NCI-H187 (cell line): ENCODE measurements at regions not wholly inside any gene's neighbourhood (a gene's known extent, or its start where the extent isn't known, plus 50 kb on each side); places are given as distances from the start of the nearest gene placed in this dataset.
"Not testable (repeated sequence)": the region's sequence is repeated elsewhere in the genome, so short reads cannot be mapped to it uniquely, and the experiment has no call there.

Experiments
- DNase-seq, 2 experiments: peaks; one replicate each; lab custom pipeline; 2025; lab: John Stamatoyannopoulos, UW

DNA sequence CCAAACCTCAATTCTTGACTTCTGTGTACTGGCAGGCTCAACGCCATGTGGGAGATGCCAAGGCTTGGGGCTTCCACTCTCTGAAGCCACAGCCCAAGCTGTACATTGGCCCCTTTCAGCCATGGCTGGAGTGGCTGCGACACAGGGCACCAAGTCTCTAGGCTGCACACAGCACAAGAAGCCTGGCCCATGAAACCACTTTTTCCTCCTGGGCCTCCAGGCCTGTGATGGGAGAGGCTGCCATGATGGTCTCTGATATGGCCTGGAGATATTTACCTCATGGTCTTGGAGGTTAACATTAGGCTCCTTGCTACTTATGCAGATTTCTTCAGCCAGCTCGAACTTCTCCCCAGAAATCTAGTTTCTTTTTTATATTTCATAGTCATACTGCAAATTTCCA, 724.1 kb downstream of the RNF144A start:
- DNase-seq, result not testable (repeated sequence)

DNA sequence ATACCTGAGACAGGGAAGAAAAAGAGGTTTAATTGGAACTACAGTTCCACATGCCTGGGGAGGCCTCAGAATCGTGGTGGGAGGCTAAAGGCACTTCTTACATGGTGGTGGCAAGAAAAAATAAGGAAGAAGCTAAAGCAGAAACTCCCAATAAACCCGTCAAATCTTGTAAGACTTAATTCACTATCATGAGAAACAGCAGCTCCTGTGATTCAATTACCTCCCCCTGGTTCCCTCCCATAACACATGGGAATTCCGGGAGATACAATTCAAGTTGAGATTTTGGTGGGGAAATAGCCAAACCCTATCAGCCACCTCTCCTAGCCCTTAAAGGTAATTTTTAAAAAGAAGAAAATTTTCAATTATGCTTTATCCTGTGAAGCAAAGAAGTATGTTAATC, 728.8 kb downstream of the RNF144A start:
- no peak for DNase-seq

DNA sequence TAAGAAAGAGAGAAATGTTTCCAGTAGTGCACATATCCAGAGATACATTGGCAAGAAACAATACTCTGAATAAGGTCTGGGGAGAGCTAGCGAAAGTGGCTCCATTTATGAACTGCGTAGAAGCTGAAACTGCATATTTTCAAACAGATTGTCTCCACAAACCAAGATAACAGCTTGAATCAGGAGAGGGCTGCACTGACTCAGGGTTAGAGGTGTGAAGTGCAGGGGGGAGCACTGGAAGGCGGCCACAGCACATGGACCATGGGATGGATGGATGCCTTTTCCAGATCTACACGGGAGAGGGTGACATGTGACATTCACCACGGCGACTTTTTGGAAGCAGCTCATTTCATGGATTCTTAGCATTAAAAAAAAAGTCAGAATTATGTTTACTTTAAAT, 729.4 kb downstream of the RNF144A start:
- DNase-seq, result no peak

DNA sequence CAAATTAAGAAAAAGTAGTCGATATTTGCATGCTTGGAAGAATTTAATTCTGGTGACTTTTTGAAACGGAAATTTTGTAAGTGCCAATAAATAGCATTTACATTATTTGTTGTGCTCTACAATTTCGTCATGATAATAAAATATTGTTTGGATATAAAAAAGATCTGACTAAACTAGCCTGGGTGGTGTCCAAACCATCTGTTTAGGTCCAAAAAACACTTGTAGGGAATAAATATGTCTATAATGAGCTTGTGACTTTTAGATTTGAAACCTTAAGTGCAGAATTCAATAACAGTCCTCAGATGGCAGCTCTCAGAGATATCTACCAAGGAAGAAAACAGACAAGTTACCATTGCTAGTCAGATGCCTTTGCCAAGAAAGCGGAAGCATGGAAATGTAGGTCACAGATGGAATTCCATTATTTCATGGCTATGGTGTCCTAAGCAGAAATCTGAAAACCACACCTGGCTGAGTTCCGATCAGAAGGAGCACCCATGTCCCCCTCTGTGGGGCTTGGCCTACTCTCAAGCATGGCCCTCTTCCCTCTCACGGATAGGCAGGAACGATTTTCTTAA, 731.1 kb downstream of the RNF144A start:
- no peak for DNase-seq

DNA sequence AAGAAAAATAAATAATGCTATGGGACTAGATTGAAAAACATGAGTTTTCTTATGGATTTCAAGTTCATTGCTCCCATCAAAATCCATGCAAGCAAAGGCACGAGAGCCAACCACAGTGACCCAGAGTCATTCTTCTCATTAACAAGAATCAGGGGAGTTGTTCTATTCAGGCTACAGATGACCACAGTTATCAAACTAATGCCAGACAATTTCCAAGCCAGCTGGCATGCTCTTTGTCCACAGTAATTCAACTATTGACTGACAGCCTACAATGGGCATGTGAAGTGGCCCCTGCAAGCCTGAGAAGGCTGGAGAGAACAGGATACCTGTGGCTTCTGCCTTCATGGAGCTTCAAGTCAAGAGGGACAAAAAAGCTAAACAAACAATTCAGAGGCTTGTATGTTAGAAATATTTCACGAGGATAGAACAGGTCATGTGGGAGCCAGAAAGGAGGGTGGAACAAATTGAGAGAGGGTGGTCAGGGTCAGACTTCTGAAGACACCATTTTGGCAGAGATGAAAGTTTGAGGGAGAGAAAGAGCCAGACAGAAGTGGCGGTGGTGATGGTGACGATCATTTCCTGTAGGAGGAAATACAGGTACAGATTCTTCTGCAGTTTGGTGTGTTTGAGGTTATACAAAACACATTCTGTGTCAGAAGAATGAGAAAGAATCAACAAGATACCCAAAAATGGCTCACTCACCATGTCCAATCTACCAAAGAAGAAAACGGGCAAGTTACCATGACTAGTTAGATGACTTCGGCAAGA, 732.4 kb downstream of the RNF144A start:
- no peak for DNase-seq

DNA sequence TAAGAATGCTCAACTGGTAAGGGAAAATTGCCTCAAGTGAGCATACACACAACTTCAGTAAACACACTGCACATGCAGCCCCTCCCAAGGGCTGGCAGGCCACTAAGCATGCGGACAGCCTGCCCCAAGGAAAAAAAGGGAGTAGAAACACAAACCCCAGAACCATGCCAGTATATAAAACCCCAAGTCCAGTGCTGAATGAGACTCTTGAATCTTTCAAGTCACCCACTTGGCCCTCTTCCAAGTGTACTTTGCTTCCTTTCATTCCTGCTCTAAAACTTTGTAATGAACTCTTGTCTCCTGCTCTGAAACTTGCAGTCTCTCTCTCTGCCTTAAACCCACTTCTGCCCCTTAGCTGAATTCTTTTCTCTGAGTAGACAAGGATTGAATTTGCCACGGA, 736.4 kb downstream of the RNF144A start:
- DNase-seq, result no peak

DNA sequence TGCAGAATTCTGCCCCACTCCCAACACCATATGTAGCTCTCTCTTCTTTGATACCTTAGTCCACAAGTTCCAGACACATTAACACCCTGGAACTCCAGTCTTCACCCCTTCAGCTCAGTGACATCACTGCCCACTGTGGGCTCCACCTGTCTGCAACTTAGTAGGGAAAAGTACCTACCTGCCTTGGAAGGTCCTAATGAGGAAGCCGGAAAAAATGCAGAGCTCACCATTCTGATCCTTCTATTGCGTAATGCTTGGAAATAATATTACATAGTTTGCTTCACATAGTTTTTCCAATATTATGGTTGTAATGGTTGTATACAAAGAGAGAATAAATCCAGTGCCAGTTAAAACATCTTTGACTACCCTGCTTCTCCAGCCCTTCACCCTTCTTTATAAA, 738.4 kb downstream of the RNF144A start:
- DNase-seq, result no peak

DNA sequence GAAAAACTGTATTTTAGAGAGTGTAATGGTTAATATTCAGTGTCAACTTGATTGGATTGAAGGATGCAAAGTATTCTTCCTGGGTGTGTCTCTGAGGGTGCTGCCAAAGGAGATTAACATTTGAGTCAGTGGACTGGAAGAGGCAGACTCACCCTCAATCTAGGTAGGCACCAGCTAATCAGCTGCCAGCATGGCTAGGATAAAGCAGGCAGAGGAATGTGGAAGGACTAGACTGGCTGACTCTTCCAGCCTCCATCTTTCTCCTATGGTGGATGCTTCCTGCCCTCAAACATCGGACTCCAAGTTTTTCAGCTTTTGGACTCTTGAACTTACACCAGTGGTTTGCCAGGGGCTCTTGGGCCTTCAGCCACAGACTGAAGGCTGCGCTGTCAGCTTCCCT, 740.3 kb downstream of the RNF144A start:
- DNase-seq, result not testable (repeated sequence)

DNA sequence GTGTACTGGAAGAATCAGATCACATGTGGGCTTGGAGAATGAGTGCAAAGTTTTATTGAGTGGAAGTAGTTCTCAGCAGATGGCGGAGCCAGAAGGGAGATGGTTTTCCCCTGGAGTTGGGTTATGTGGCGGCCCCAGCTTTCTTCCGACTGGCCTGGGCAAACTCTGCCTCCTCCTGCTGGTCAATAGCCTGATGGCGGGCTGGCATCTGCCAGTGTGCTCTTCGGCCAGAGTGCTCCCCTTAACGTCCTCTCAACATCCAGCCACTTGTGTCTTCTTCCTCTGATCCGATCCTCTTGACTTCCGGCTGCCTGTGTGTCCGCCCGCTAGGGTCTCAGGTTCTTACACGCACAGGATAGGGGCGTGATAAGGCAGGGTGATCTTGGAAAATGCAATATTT, 741.3 kb downstream of the RNF144A start:
- no peak for DNase-seq

DNA sequence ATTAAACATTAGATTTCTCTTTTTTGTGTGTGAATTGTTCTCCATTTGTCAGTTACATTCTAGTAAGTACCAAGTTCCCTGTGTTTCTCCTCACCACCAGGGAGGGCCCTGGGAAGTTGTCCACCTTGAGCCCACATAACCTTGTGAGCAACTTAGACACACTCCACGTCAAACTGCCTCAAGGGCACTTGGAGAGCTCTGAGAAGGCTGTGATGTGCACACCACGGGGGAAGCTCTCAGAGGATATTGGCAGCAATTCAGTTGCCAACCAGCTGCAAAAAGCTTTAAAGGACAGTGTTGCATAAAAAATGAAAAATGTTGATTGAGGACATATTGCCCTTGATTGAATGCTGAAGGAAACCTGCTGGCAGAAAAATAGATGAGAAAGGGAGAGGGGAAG, 743.6 kb downstream of the RNF144A start:
- peak; percentile 42 to 69 for DNase-seq

DNA sequence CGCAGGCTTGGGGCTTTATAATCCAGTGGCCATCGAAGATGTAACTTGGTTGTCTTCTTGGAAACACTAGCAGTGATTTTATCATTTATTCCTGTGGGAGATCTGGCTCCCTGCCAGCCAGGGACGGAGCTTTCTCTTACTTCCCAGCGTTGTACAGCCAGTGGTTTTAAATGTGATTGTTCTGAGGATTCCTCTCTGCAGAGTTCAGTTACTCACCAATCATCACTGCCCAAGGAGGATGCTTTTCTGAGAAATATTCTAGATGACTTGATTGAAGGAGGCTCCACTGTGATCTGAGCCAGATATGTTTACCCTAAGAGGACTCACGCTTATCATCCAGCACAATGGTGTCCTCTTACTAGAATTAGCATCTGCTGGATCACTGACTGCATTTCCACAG, 744.3 kb downstream of the RNF144A start:
- DNase-seq, result peak; percentile 33 to 36

DNA sequence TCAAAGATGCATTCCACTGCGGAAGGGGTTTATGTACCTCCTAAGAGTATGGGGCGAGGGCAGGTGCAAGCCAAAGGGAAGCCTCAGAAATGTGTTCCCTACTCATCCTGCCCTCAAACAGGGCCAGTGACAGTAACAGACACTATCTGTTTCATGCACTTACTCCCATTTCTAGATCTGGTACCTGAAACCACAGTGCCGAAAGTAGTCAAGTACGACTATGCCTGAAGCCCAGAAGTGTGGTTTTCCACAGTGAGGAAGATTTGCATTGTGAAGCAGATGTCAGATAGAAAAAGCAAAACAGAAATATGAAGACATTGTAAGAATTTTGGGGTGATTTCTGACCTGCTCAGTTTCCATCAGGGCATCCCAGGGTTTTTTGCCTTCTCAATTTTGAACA, 748.7 kb downstream of the RNF144A start:
- DNase-seq, result no peak

DNA sequence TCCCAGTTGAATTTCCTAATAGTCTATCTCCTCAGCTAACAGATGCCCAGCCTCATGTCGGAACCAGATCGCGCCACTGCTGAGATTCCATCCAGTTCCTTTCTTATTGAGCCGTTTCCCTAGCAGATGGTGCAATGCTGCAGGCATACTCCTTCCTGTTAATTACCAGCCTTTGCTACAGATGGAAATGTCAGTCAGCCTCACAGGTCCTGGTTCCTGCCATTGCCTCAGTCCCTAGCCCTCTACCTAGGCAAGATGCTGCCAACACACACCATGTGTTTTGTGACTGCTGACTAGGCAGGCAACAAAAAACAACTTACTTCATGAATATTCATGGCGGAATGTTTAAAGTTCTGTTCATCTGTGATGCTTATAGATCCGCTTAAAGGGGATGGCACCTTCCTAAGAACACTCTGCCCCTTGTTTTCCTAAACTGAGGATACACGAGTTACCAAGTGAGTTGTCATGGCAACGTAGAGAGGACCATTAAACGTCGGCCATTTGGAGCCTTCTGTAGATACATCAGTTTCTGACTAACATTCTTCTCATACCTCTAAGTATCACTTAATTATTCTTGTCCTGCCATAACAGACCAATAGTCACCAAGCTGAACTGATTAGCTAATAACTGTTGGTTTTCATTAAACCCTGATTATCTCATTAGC, 749.5 kb downstream of the RNF144A start:
- no peak for DNase-seq

DNA sequence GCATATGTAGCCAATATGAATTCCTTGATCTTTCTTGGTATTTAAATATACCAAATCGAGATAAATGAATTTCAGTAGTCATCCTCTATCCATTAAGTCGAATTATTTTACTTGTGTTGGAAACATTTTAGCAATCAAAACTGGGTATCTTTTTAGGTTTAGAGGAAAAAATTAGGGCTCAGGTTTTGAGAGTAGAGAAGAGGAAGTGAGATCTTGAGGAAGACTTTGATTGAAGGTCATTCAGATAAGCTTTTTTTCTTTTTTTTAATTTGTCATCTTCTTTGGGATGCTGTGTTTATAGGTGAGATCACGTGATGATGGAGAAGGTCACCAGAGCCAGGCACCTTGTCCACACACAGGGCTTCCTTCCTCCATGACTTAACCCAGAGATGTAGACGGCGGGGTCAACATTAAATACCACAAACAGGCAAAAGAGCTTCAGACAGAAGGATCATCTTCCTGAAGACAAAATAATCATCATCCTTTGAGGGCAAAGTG, 750.1 kb downstream of the RNF144A start:
- no peak for DNase-seq

DNA sequence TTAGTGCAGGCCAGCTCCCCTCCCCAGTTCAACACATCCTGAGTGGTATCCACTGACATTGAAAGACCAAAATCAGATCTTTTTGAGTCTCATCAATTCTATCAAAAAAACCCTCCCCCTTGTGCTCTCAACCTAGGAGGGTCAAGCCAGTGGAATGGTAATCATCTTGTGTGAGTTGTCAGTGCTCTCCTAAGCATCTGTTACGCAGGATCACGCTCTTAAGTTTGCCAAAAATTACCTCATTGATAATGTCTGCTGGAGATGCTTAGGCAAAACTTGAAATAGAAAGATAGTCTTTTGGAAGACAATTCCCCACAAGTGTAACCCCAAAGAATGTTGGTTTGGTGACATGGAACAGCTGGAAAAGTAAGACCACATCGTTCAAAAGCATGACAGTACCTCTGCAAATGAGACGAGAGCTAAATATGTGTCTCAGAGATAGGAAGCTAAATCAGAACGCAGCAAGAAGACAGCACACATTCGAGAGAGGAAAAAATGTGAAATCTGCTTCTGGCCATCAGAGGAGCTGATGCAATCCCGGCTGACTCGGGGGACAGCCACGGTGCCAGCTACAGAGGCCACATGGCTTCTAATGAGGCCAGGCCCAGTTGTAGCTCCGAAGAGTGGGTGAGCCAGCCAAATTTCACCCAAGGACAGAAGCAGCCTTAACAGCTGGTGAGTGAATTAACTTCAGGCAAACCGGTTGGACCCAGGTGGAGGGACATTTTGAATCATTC, 753.9 kb downstream of the RNF144A start:
- no peak for DNase-seq

DNA sequence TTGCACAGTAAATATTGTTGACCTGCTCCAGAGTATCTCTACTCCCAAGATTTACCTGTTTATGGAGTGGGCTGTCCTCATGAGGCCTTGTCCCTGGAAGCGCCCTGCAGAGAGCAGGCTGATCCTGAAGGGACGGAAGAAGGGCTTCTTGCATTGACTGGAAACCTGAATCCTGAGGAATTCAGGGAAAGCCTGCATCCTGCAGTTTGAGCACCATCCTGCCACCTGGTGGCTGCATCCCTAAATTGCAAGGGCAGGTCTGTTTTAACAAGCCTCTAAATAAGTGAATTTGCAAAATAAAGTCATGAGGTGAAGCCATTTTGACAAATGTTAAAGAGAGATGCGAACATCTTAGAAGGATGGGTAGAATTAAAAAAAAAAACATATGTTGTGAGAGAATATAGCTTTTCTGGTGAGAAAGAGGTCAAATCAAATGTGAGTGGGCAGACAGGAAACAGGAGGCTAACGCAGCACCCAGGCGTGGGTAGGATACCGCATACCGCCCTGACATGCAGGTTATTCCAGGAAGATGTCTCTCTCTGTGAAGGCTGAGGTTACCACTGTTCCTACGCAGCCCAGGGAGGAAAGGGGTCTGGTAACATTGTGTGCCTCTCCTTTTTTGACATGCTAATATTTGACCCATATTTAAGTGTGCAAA, 754.9 kb downstream of the RNF144A start:
- DNase-seq, result peak; percentile 66 to 78

DNA sequence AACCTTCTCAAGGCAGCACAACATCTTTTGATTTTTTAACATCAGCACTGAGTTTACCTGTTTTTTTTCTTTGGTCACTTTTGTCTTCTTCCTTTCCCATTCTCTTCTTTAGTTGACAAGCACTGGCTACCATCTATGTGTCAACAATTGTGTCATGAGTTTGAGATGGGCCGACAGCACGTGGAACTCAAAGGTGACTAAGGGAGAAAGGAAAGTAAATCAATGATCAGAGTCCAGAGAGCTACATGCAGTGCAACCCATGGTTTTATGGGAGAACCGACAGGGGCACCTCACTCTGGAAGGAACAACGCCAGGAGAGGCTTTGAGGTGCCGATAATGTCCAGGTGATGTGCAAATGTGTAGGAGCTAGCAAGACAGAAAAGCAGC, 755.5 kb downstream of the RNF144A start:
- no peak for DNase-seq

DNA sequence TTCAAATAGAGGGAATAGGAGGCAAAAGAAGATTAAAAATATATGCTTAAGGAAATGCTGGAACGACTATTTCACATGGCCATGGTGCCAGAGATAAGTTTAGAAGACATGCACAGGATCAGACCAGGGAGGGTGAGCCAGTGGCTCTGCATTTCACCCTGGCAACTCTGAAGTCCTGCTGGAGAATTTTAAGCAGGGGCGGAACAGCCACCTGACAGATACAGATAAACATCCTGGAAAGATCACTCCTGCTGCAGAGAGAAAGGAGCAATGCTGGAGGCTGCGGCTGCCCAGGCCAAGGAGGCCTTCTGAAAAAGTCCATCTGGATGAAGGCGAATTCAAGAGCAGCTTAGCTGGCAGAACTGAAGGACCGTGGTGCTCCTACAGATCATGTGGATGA, 755.9 kb downstream of the RNF144A start:
- no peak for DNase-seq

DNA sequence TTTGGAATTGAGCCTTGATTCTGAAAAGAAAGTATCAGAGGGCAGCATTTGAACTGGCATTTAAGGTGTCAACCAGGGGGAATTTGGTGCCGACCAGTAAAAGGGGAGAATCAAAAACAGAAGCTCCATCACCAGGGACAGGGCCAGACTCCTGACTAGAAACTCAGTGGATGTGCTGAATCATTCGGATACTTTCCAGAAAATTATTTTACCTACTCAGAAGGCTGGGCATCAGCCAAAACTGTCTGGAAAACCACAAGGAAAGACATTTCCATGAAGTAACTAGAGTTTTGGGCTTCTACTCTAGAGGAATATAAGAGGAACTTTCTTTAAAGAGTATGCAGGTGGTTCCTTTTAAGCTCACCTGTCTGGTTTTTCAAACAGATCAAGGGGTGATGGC, 756.6 kb downstream of the RNF144A start:
- DNase-seq, result no peak

DNA sequence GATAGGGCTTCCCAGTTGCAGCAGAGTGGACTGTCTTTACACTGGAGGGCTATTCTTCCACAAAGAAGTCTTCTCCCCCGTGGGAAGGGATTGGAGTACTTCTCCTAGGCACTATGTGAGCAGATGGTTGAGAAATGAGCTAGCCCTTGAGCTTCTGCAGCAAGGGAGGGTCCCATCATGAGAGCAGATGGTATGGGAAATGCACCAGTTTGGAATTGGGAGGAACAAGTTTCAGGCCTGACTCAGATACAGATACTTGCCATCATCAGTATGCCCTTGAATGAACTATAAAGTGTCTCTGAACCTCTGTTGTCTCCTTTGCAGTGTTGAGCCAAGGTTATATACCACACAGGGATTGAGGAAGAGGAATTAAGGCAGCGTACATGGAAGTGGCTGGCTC, 757.4 kb downstream of the RNF144A start:
- DNase-seq, result no peak

DNA sequence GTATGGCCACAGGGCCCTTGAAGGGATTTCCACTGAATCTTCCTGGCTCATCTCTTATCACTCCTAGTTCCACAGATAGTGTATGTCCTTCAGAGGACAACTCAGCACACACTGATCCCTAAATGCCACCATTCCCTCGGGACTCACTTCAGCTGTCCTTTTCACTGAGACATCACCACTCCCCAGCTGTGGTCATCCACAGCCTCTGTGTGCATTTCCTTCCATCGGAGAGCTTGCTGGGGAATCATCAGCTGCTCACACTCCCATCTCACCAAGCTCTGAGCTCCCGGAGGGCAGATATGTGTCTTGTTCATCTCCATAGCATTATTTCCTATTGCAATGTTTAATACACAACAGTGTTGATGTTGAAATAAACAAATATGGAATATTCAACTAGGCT, 759.5 kb downstream of the RNF144A start:
- no peak for DNase-seq

DNA sequence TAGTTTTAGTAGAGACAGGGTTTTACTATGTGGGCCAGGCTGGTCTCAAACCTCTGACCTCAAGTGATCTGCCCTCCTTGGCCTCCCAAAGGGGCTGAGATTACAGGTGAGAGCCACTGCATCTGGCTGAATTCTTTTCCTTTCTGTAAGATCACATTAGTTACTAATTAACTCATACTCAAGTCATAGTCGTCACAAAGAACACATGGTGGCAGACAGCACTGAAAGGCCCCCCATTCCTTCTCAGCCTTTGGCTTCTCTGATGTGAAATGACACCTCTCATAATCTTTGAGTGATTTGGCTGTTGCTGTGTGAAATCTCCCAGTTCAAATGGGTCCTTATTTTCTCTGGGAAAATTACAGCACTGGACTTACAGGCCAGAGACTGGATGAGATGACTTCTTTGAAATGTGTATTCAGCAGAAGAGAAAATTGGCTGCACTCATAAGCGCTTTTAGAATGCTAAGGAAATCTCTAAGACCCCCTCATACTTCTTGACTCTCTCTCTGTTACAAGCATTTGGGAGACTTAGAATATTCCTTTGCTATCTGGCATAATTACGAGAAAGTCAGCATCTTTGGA, 764.8 kb downstream of the RNF144A start:
- DNase-seq, result no peak
